Suppressor macrophage treated with lipopolysaccharide for 4 hours (primary cell): ENCODE measurements at regions not wholly inside any gene's neighbourhood (a gene's known extent, or its start where the extent isn't known, plus 50 kb on each side); places are given as distances from the start of the nearest gene placed in this dataset.
"Not testable (repeated sequence)": the region's sequence is repeated elsewhere in the genome, so short reads cannot be mapped to it uniquely, and the experiment has no call there.

Source experiments
- DNase-seq: peaks from one replicate; pipeline ENCODE4 v3.0.0-alpha.2; 2020

DNA sequence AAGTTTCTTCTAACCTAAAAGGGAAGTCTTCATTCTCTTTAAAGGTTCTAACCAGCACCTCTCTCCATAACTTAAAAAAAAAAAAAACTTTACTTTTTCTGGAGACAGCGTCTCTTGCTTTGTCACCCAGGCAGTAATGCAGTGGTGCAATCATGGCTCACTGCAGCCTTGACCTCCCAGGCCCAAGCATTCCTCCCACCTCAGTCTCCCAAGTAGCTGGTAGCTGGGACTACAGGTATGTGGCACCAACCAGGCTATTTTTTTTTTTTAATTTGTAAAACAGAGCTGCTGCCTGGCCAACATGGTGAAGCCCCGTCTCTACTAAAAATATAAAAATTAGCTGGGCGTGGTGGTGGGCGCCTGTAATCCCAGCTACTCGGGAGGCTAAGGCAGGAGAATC, 787.4 kb upstream of the ACO1 start:
- not testable (repeated sequence) for DNase-seq

DNA sequence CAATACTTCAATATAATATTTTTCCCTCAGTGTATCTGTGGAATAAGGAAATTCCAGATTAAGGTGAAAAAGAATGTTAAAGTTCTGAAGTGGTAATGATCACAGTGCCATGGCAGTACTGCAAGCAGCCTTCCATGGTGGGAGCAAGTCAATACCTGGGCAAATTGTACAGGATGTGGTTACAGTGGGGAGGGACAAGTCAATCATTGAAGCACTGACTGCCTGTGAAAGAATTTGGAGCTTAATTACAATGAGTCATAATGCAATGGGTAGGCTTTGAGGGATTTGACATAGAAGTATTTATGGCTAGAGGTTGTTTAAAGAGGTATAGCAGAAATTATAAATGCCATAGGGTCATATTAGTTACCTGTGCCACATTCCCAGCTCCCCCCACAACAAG, 786.5 kb upstream of the ACO1 start:
- no peak for DNase-seq

DNA sequence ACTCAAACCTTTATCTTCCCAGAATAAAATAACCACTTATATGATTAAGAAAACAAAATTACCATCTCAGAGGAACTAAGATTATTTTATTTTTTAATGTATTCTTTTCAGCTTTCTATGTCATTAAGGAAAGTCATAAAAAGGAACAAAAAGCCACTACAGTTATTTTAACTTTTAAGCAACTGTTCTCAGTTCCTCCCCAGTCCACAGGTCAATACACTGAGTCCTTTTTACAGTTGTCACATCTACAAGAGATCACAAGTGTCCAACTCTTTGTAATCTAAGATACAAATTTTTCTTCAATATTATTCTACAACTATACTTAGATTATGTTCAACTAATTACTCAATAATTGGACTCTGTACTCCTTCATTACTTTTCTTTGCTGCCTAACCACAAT, 782.8 kb upstream of the ACO1 start:
- DNase-seq = no peak

DNA sequence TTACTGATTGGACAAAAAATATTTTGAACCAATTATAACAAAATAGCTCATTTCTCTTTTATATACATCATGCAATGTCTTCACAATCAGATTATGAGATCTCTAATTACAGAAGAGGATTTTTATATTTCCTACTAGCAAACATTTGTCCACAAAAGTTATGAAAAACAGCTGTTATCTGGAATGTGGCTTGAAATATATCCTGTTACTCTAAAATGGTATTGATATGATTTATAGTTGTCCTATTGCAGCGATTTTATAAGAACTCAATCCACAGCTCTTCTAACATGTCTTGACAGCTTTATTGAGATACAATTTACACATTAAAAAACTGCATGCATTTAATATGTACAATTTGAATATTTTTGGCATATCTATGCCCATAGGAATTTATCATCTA, 779.9 kb upstream of the ACO1 start:
- no peak for DNase-seq

DNA sequence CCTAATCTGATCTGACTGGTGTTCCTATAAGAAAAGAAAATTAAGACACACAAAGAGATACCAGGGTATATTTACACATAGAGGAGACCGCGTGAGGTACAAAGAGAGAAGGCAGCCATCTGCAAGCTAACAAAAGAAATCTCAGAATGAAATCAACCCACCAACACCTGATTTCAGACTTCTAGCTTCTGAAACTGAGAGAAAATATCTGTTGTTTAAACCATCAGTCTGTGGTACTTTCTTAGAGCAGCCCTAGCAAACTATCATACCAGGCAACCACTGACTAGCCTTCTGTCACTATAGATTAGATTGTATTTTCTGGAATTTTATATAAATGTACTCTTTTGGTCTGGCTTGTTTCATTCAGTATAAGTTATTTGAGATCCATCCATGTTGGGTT, 779.3 kb upstream of the ACO1 start:
- DNase-seq = no peak

DNA sequence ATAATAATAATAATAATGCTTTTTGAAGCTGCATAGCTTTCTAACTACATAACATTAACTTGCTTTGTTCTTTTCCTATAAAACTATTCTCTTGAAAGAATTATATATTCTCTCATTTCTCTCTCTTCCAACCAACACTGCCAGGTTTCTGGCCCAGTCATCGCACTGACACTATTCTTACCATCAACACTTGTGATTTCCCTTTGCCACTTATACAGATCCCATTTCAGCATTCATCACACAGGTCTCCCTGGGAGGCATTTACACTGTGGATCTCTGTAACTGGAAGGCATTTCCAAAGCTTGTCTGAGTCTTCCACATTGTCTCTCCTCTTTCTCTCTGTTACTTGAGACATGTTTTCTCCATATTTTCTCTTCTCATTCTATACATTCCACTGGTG, 777.8 kb upstream of the ACO1 start:
- no peak for DNase-seq

DNA sequence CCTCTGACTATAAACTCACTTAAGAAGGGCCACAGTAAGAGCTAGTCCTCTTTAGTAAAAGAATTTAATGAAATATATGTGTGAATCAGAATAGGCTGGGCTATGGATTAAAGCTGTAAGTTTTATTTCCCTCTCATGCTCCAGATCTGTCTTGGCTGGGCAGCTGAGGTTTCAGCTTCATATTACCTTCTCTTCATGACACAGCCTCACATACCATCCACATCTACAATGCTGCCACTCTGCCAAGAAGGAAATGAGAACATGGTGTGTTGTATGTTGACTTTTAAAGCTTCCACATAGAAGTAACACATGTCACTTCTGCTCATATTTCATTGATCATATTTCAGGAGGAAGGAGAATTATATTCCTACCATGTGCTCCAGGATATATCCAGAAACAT, 776.0 kb upstream of the ACO1 start:
- DNase-seq = no peak

DNA sequence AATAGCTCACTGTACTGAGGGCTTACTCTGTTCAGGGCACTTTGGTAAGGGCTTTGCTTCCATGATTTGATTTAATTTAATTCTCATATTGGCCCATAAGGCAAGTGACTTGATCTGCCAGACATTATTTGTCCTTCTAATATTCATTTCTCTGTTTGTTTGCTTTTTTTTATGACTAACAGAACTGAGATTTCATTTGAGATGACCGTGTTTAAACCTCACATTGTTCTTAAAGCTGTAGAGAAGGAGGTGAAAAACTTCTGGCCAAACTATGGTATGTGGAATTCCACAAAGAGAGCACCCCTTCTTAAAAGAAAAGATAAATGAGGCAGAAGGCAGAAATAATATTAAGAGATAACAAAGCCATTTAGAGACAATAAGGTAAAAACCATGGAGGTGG, 775.6 kb upstream of the ACO1 start:
- no peak for DNase-seq

DNA sequence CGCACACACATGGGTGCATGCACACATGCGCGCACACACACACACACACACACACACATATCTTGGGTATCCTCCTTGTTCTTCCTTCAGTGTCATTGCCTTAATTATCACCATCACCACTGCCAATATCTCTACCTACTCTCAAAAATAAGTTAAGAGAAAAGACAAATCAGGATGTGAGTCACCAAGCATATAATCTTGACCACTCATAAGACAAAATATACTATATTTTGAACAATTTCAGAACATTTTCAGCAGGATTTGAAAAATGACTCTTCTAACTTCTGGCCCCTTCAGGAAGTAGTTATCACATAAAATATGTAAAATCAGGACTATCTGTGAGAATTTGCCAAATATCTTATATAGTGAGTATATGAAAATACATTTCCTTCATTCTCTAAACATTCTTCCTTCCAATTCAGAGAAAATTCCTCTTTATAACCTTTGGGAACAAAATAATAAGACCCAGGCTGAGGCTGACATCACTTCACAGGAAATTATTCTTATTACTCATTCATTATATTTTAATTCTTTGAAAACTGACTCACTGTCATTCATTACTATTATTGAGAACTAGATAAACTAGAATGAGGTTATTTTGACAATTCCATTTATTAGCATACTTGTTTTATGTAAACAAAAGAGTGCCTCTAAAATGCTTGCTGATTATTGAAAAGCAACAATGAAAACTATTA, 772.0 kb upstream of the ACO1 start:
- no peak for DNase-seq

DNA sequence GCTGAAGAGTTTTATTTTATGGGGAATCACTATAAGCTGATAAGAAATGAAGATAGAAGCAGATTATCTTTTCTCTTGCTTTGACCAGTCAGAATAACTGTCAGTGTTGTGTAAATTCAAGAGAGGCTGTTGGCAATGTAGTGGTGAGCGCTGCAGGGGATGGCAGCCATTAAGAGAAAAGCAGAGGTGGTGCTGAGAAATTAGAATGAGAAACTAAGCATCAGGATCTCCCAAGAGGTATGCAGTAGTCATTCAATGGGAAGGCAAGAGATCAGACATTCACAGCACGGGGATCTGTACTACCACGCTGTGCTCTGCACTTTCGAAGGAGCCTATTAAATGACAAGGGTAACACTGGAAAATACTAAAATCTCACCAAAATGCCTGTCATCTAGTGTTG, 768.5 kb upstream of the ACO1 start:
- DNase-seq = no peak

DNA sequence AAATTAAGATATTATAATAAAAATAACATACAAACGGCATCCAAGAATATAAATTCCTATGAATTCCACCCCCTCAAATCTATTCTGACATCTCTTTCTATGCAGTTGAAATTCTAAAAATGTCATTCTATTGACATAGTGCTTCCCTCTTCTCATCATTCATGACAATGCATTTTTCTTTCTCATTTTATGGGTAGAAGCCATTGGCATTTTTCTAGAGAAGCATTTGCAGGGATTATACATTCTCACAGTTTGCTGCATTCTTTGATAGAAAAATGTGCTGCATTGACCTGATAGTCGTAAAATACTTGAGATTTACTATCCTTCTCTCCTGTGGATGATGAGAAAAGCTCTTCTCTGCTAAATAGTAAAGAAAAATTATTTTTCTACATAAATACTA, 760.9 kb upstream of the ACO1 start:
- DNase-seq = no peak

DNA sequence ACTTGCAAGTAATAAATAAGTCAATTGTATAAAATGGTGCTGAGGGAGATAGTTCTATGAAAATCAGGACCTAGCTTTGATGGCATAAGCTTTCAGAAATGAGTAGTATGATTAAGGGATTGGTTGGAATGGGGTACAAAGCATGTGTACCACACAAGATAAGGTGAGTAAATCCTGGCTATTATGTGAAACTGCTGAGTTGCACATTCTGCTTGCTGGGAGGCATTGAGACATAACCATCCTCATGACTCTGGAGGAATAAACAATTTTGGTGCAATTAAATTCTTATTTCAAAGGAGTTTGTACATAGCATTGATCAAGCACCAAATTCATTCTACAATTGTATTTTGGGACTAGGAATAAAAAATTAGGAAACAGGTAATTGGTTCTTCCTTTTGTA, 755.2 kb upstream of the ACO1 start:
- no peak for DNase-seq

DNA sequence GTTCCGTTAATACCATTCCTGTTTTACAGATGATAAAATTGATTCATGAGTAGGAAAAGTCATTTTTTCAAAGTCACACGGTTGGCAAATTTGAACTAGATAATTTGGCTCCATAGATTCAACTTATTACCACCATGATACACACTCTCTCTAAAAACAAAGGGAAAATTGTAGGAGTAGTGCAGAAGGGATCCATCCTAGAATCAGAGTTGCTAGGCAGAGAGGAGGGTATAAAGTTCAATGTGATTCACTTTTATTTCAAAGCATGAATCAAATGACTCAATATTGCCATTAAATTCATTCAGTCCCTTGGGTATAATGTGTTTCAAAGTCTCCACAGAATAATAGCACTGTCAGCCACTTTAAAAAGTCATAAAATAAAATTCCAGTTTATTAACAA, 747.2 kb upstream of the ACO1 start:
- DNase-seq = no peak

DNA sequence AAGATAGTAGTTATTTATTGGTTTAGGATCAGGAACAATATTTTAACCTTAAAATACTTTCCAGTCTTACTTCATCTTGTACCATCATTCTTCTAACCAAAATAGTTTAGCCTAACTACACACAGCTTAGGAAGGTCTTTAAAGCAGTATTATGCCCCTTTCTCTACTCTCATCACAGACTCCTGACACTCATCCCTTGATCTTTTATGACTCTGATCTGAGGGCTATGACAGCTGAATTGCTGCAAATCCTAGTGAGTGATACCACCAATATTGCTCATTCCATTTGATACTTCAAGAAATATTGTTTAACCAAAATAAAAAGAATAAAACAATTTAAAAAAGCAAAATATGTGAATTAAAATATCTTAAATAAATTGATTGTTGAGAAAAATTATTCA, 746.6 kb upstream of the ACO1 start:
- DNase-seq = no peak

DNA sequence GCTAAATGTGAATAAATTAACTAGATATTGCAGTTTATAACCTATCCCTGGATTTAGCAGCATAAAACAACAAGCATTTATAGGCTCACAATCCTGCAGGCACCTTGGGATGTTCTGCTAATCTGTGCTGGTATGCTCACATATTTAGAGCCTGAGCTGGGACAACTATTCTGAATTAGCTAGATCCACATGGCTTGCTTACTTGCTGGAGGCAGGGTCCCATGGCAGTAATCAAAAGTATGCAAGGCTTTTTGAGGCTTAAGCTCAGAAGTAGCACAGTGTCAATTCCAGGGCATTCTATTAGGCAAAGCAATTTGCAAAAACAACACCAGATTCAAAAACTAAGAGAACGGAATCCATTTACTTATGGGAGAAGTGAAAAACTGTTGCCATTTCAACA, 745.0 kb upstream of the ACO1 start:
- no peak for DNase-seq

DNA sequence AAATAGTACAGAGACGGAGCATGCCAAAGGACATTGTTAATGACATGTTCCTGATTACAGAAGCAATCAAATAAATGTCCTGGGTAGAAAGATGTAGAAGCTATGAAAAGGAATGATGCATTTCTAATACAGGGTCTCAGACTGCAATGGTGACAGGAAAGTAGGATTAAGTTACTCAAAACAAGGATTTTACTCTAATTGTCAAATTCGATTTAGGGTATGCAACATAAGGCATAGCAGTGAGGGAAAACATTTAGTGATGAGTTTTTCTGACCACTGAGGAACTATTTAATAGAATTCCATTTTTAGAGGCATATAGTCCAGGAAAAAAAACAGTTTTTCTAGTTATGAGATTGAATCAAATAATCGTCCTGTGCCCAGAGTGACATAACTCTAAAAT, 715.1 kb upstream of the ACO1 start:
- no peak for DNase-seq

DNA sequence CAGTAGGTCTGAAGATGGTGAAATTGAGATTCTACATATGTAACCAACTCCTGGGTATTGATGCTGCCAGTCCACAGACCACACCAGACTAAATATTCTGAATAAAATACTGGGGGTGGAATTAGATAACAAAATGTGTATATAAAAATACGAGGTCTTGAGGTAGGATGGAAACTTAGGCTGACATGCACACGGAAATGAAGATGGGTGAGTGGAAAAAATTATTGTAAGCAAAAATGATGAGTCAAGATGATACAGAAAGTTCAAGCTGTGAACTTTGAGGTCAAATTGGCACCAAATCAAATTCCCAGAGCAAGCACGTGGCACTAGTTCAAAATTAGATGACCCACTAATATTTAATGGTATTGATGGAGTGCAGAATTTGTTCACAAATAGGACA, 713.4 kb upstream of the ACO1 start:
- DNase-seq = no peak

DNA sequence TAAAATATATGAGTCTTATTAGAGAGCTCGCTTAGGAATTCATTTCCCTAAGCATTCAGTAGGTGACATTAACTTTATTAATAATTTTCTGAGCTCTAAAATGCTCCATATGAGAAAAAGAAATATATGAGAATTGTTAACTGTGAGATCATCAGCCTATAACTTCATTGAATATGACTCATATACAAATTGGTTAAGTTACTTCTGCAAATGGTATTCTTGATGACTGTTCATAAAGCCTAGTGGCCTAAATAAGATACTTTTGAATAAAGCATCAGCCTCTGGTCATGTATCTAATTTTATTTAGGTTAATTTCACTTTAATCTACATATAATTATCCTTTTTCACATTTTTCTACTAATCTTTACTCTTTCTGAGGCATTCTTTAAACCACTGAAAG, 710.2 kb upstream of the ACO1 start:
- no peak for DNase-seq

DNA sequence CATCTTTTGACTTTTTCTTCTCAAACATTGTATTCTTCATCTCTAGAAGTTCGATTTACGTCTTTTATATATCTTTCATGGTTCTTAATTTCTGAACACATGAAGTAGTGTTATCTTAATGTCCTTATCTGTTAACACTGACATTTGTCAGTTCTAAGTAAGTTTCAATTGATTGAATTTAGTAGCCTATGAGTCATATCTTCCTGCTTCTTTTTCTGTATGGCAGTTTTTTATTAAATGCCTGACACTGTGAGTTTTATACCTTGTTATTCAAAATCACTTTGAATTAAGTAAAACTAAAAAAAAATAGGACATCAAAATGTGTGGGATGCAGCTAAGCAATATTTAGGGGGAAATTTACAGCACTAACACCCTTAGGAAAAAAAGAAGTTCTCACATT, 707.0 kb upstream of the ACO1 start:
- no peak for DNase-seq

DNA sequence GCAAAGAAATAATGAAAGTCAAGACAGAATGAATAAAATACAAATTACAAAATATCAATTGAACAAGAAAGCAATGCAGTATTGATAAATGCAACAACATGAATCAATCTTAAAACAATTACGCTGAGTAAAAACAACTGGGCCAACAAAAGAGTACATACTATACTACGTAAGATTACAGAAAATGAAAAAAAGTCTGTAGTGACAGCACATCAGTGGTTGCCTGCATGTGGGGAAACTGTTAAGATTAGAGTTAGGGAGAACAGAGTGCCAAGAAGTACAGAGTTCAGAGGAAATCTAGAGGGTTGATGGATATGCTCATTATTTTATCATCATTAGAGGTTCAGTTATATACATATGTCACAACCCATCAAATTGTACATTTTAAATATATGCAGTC, 706.6 kb upstream of the ACO1 start:
- DNase-seq = no peak

DNA sequence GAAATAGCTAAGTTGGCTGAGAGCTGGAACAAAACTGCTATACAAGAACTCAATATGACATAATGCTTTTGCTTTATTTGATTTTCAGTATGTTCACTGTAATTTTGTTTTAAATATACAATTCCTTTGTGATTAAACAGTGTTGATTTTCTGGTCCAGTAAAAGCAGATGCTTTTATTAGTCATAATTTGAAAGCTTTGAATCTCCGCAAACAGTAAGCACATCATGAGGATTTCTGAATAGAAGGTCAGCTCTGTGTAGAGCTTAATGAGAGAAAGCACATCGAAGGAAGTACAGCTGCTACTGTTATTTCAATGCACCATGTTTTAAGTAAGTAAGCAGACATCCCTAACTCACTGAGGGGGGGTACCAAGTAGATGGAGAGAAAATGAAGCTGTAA, 701.3 kb upstream of the ACO1 start:
- no peak for DNase-seq

DNA sequence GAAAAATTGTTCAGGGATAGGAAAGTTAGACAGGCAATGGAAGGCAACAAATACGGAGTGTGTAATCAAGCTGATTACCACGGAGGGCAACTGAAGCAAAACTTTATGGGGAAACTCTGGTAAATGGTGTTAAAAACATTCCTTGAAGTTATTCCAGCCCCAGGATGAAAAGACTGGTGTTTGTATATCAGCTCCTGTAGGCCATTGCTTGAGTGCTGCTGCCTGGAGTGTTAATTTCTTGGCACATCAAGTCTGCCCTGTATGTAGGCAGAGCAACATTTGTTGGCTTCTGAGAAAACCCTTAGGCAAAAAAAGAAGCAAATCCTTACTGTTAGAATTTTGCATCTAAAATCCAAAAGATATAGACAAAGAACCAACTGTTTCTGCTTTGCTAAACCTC, 686.5 kb upstream of the ACO1 start:
- DNase-seq = no peak

DNA sequence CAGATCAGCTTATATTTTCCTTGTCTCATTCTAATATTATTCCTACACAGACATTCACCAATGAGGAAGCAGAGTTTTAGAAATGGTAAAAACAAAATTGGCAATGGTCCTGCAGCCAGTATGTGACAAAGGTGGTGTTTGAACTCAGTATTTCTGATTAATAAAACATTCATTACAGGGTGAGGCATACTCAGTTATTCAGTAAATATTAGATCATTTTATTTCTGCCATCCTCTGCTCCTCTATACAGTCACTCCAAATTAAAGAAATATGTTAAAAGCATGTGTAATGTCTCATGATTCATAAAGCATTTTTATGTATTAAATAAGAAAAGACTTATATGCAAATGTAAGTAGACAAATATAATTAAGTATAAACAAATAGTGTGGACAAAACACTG, 684.6 kb upstream of the ACO1 start:
- no peak for DNase-seq

DNA sequence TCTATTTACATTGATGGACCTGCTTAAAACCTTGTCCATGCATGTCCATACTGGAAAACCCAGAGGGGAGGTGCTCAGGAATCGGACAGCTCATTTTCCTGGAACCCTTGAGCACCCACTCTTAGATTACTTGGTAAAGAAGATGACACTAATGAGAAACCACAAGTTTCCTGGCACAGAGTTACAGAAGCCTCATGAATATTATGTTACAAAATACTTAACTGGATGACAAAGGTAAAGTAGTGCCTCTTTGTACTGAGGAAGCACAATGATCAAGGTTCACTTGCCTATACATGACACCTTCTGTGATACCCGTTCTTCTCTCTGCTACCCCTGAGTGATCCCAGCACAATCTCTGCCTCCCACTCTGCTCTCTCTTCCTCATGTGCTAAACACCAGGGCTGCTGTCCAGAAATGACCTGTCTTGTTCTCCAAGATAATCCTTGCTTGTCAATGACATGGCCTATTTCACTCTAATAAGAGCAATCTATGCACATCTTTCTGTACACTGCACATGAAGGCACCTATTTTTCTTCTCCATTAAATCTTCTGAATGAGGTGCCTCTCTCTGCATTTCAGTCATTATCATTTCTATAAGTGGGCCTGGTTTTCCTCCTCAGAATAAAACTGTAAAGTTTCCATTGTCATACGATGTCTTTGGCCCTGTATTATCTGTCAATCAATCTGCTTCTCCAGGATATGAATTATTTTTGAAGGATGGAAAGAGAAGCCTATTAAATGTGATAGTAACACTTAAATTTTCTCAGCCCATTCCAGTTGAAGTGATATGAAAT, 684.0 kb upstream of the ACO1 start:
- no peak for DNase-seq

DNA sequence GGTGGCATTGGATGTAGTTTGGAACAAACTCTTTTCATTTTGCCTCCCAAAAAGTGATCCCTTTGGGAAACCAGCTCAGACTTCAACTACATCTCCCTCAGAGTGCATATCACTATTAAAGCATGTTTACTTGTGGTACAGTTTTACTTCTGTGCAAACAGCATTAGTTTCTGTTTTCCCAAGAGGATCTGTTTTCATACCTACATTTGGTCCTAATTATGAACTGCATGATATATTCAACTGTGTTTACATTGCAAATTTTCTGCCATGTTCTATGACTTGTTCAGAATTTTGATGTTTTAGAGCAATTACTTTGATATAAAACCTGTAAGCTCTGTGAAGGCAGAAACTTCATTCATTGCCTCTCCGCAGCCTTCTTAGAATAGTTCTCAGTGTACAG, 681.5 kb upstream of the ACO1 start:
- no peak for DNase-seq
